Stimulated activated naive CD8-positive, alpha-beta T cell treated with anti-CD3 and anti-CD28 coated beads, Interleukin-15, Interleukin-2, amounts not matched to agents 100 ng/mL and 50 ng/mL, for 24 hours (primary cell): ENCODE measurements at regions not wholly inside any gene's neighbourhood (a gene's known extent, or its start where the extent isn't known, plus 50 kb on each side); places are given as distances from the start of the nearest gene placed in this dataset.

Experiments
- H3K27ac Mint-ChIP-seq: one replicate; pipeline ENCODE4 v1.8.0; 2021; ENCODE audit warnings: mild to moderate bottlenecking, mixed read lengths
- H3K27me3 Mint-ChIP-seq: one replicate; pipeline ENCODE4 v1.8.0; 2021; ENCODE audit warnings: mixed read lengths
- H3K36me3 Mint-ChIP-seq: one replicate; pipeline ENCODE4 v1.8.0; 2021; ENCODE audit warnings: low read depth, mixed read lengths
- H3K4me1 Mint-ChIP-seq: one replicate; pipeline ENCODE4 v1.8.0; 2021; ENCODE audit warnings: low read depth, mixed read lengths
- H3K4me3 Mint-ChIP-seq: one replicate; pipeline ENCODE4 v1.8.0; 2021; ENCODE audit warnings: mild to moderate bottlenecking, mixed read lengths
- H3K9me3 Mint-ChIP-seq: one replicate; pipeline ENCODE4 v1.8.0; 2021; ENCODE audit warnings: mixed read lengths

DNA sequence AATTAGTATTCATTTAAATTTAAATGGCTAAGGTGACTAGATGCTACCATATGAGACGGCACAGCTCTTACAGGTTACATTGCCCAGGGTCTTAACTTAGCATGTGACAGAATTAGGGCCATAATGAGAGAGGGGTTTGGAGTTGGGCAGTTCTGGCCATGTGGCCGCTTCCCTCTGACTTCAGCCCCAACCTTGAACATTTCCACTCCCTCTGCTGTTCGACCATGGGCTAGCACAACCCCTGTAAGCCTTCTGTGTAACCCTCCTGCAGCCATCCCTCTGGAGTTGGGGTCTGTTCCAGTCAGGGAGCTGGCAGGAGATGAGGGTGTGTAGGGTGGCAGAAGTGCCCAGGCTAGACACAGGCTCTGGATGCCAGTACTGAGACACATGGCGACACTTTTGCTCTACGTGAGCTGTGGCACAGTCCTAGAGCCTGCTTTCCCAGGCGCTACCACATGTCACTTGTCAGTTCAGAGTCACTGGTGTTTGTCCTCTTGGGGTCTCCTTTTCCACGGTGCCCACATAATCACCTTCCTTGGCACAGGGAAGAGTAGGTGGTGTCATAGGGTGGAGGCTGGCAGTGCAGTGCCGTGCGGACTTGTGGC lies 128.7 kb upstream of the PITX1 start:
- no peaks in the 10 kb centered on the region for H3K36me3 Mint-ChIP-seq
- peaks cover 28% of the 10 kb centered on the region for H3K27me3 Mint-ChIP-seq
- H3K4me3 Mint-ChIP-seq = no peak overlapping the region
- H3K4me1 Mint-ChIP-seq = no peaks in the 10 kb centered on the region
- no peak overlapping the region for H3K27ac Mint-ChIP-seq
- peaks cover 22% of the 10 kb centered on the region for H3K9me3 Mint-ChIP-seq

GRCh38 chr5:135161221-135161620 lies 127.2 kb upstream of the PITX1 start:
- Mint-ChIP-seq H3K27ac (no peak overlapping the region), H3K36me3 (no peaks in the 10 kb centered on the region), H3K9me3 (peaks cover 26% of the 10 kb centered on the region), H3K4me3 (no peak overlapping the region), H3K4me1 (no peaks in the 10 kb centered on the region), H3K27me3 (peaks cover 20% of the 10 kb centered on the region)

GRCh38 chr5:135160036-135160675 lies 126.1 kb upstream of the PITX1 start:
- Mint-ChIP-seq H3K27me3 (peaks cover 15% of the 10 kb centered on the region), H3K4me1 (no peaks in the 10 kb centered on the region), H3K36me3 (no peaks in the 10 kb centered on the region), H3K27ac (no peak overlapping the region), H3K9me3 (peaks cover 26% of the 10 kb centered on the region), H3K4me3 (no peak overlapping the region)

DNA sequence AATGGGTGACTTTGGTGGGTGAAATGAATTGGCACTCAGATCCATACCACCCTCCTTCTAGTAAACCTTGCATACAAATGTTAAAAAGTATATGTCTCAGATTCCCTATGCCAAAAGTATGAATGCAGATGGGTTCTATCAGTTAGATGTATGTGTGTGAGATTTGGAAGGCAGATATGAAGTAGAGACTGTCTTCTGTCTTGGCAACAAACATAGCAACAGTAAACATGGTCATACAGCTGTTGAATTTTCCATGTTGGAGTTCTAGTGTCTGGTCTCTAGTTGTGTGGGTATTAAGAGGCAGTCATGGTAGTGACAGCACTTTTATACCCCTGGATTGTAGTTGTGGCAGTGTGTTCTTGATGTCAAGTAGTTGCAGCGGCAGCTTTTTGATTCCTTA lies 125.6 kb upstream of the PITX1 start:
- Mint-ChIP-seq H3K27ac (no peak overlapping the region), H3K4me3 (no peak overlapping the region), H3K36me3 (no peaks in the 10 kb centered on the region), H3K9me3 (peaks cover 26% of the 10 kb centered on the region), H3K4me1 (no peaks in the 10 kb centered on the region), H3K27me3 (peaks cover 15% of the 10 kb centered on the region)

GRCh38 chr5:135158982-135159381 lies 125.0 kb upstream of the PITX1 start:
- Mint-ChIP-seq H3K27ac (no peak overlapping the region), H3K9me3 (peaks cover 26% of the 10 kb centered on the region), H3K27me3 (peaks cover 15% of the 10 kb centered on the region), H3K36me3 (no peaks in the 10 kb centered on the region), H3K4me1 (no peaks in the 10 kb centered on the region), H3K4me3 (no peak overlapping the region)

- peaks cover 26% of the 10 kb centered on the region for H3K9me3 Mint-ChIP-seq
- peaks cover 10% of the 10 kb centered on the region for H3K27me3 Mint-ChIP-seq
- no peak overlapping the region for H3K27ac Mint-ChIP-seq
- H3K4me1 Mint-ChIP-seq = no peaks in the 10 kb centered on the region
- no peaks in the 10 kb centered on the region for H3K36me3 Mint-ChIP-seq
- H3K4me3 Mint-ChIP-seq = no peak overlapping the region
Observed at GRCh38 chr5:135158314-135158697, 124.3 kb upstream of the PITX1 start.

DNA sequence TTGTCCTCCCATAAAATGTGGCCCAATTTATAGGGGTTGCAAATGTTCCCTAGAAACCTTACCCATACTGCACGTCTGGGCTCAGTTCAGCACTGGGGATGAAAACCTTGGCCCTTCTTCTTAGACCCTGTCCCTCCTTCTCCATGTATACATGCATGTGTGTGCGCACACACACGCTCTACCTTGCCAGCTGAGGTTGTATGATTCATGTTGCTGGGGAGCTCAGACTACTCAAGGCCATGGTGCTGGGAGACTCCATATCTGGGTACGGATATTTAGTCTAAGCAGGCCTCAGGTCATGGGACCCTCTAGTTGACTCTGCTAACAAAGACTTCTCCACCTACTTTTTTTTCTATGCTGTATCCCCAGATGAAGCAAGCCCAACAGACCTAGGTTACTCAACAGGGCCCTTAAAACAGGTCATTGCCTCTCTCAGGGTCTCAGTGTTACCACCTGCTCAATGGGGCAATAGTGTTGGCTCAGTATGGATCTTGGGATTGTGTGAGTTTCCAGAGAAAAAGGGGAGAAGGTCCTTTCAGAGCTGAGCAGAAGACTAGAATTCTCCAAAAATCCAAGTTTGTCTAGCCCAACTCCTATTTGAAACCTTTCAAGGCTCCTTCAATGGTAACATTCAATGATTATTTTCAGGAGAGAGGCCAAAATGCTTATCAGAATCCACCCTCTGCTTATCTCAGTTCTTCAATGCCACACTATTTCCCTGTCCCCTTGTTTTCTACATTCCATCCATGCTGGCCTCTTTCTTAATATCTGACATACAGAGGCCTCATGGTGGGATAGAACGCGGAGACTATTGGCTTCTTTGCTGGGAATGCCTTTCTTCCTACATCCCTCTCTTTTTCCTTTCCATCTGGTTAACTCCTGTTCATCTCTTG lies 123.6 kb upstream of the PITX1 start:
- peaks cover 10% of the 10 kb centered on the region for H3K27me3 Mint-ChIP-seq

GRCh38 chr5:135156715-135157404 lies 122.8 kb upstream of the PITX1 start:
- H3K4me3 Mint-ChIP-seq = no peak overlapping the region
- H3K27ac Mint-ChIP-seq = no peak overlapping the region
- H3K4me1 Mint-ChIP-seq = no peaks in the 10 kb centered on the region
- H3K9me3 Mint-ChIP-seq = peaks cover 26% of the 10 kb centered on the region
- peaks cover 10% of the 10 kb centered on the region for H3K27me3 Mint-ChIP-seq
- no peaks in the 10 kb centered on the region for H3K36me3 Mint-ChIP-seq

More for the DNA sequence above, 123.6 kb upstream of the PITX1 start:
- H3K36me3 Mint-ChIP-seq = no peaks in the 10 kb centered on the region
- peaks cover 26% of the 10 kb centered on the region for H3K9me3 Mint-ChIP-seq
- H3K27ac Mint-ChIP-seq = no peak overlapping the region
- no peaks in the 10 kb centered on the region for H3K4me1 Mint-ChIP-seq
- no peak overlapping the region for H3K4me3 Mint-ChIP-seq

DNA sequence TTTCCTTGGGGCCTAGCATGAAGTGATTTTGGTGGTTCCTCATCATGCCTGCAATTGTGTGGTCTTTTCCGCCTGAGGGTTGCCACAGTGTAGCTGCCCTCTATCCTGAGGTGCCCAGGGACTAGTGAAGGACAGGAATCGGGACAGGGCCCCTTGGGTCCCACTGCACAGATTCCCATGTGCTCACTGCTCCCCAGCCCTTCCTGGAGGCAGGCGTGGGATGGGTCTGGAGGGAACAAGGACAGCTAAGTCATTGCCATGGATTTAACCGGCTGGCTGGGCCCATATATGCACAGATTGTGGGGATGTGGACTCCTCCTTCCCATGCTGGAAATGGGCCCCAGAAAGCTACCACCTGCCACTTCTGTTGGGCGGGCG lies 122.3 kb upstream of the PITX1 start:
- Mint-ChIP-seq H3K9me3 (peaks cover 25% of the 10 kb centered on the region), H3K36me3 (no peaks in the 10 kb centered on the region)

DNA sequence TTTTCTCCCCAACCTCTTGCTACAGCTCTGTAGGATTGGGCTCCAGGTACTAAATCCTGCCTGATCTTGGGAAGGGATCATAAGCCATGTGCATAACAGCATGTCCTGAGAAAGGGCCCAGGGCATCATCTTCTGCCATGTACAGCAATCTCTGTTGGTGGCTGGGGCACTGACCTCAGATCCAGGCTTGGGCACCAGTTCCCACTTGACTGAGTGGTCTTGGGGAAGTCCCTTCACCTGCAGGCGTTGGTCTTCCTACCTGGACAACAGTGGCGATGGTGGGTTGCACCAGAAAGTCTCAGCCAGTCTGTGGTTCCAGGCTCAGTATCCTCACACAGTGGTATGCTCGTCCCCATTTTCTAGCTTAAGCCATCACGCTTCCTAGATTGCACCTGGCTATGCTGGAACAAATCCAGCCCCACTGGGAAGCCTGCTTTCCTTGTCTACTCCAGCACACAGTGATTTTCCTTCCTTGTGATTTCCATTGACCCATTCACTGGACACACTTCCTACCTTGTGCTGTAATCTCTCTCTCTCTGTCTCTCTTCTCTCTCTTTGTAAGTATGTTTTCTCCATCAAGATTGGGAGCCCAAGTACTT lies 121.7 kb upstream of the PITX1 start:
- Mint-ChIP-seq H3K4me3 (no peak overlapping the region), H3K27ac (no peak overlapping the region), H3K9me3 (peaks cover 22% of the 10 kb centered on the region)

More for the DNA sequence above, 122.3 kb upstream of the PITX1 start:
- H3K27me3 Mint-ChIP-seq = peaks cover 9% of the 10 kb centered on the region
- H3K4me3 Mint-ChIP-seq = no peak overlapping the region
- no peak overlapping the region for H3K27ac Mint-ChIP-seq
- H3K4me1 Mint-ChIP-seq = no peaks in the 10 kb centered on the region

GRCh38 chr5:135154961-135155360 lies 120.9 kb upstream of the PITX1 start:
- no peaks in the 10 kb centered on the region for H3K36me3 Mint-ChIP-seq
- H3K4me1 Mint-ChIP-seq = no peaks in the 10 kb centered on the region
- peaks cover 22% of the 10 kb centered on the region for H3K9me3 Mint-ChIP-seq
- no peak overlapping the region for H3K27ac Mint-ChIP-seq
- H3K4me3 Mint-ChIP-seq = no peak overlapping the region
- peaks cover 3% of the 10 kb centered on the region for H3K27me3 Mint-ChIP-seq

More for the DNA sequence above, 121.7 kb upstream of the PITX1 start:
- H3K36me3 Mint-ChIP-seq = no peaks in the 10 kb centered on the region
- no peaks in the 10 kb centered on the region for H3K4me1 Mint-ChIP-seq
- H3K27me3 Mint-ChIP-seq = peaks cover 3% of the 10 kb centered on the region

GRCh38 chr5:135154197-135154596 lies 120.2 kb upstream of the PITX1 start:
- peaks cover 2% of the 10 kb centered on the region for H3K27me3 Mint-ChIP-seq
- H3K4me3 Mint-ChIP-seq = no peak overlapping the region
- no peak overlapping the region for H3K27ac Mint-ChIP-seq
- H3K4me1 Mint-ChIP-seq = no peaks in the 10 kb centered on the region
- H3K9me3 Mint-ChIP-seq = peaks cover 15% of the 10 kb centered on the region
- H3K36me3 Mint-ChIP-seq = no peaks in the 10 kb centered on the region

DNA sequence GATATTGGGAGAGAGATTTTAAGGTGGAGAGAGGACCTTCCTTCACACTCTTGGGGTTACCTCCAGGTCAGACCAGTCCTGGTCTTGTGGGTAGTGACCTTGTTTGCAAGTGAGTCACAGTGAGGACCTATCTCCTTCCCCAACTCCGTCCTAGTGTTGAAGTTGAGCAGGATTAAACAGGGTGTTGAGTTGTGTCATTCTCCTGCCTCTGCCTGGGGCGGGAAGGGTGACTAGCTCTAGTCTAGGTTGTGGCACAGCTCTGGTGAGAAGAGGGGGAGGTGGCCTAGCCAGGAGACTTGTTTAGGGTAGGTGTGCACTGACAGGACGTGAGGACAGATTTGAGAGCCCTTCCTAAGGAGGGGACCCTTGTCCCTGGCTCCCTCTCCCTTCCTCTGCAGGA lies 119.6 kb upstream of the PITX1 start:
- Mint-ChIP-seq H3K36me3 (no peaks in the 10 kb centered on the region), H3K27ac (no peak overlapping the region), H3K4me3 (no peak overlapping the region), H3K27me3 (peaks cover 3% of the 10 kb centered on the region), H3K9me3 (peaks cover 10% of the 10 kb centered on the region), H3K4me1 (no peaks in the 10 kb centered on the region)

GRCh38 chr5:135153259-135153658 lies 119.2 kb upstream of the PITX1 start:
- Mint-ChIP-seq H3K4me3 (no peak overlapping the region), H3K36me3 (no peaks in the 10 kb centered on the region)

More at GRCh38 chr5:135153259-135153658, 119.2 kb upstream of the PITX1 start:
- H3K27ac Mint-ChIP-seq = no peak overlapping the region
- no peaks in the 10 kb centered on the region for H3K4me1 Mint-ChIP-seq
- peaks cover 3% of the 10 kb centered on the region for H3K27me3 Mint-ChIP-seq
- peaks cover 6% of the 10 kb centered on the region for H3K9me3 Mint-ChIP-seq
